GM12892 (cell line): ENCODE measurements at regions not wholly inside any gene's neighbourhood (a gene's known extent, or its start where the extent isn't known, plus 50 kb on each side); places are given as distances from the start of the nearest gene placed in this dataset.

Experiments
- POLR2A ChIP-seq: IDR thresholded peaks from 2 replicates; pipeline ENCODE4 v1.6.1; 2011; ENCODE audit warnings: low read depth, low read length, control low read depth
- POLR2AphosphoS5 ChIP-seq: IDR thresholded peaks from 2 replicates; pipeline ENCODE4 v1.6.1; 2011; ENCODE audit warnings: low read depth, low read length, control low read depth
- TAF1 ChIP-seq: IDR thresholded peaks from 2 replicates; pipeline ENCODE4 v1.6.1; 2011; ENCODE audit warnings: low read depth, mild to moderate bottlenecking, control low read depth, low read length, borderline replicate concordance

DNA sequence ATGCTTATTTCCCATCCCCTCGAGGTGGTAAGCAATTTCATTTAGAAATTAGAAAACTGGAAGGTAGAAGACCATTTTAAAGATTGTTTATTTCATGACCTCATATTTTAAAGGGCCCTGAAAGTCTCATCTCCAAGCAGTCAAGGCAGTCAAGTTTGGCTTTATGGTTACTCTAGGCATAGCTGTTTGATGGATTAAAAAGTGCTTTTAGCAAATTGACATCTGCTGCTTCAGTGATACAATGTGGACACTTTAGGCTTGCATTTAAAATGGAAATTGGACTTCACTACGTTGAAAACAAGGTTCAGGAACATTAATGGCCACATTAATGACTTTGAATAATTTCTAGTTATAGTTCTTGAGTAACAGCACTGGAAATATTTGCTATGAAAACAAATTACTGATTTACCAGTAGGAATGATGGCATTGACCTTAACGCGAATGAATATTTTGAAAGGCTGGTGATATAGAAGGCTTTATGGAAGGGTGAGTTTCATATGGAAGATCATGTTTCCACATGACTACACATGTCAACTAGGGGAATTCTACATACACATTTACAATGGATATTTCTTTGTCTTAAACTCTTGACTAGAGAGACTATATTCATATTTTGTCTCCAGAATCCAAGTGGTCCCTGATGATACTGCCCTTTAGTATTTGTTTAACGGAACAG, 873.5 kb downstream of the JRKL start:
- TF ChIP-seq POLR2AphosphoS5: no peak
- TF ChIP-seq POLR2A: no peak
- no peak for TF ChIP-seq TAF1
